Testis (tissue), 2 donors: ENCODE measurements at regions not wholly inside any gene's neighbourhood (a gene's known extent, or its start where the extent isn't known, plus 50 kb on each side); places are given as distances from the start of the nearest gene placed in this dataset.

Experiments used
- POLR2A ChIP-seq: fragments of 450-650 bp; IDR thresholded peaks from one replicate; pipeline ENCODE4 v1.6.1; 2017; ENCODE audit warnings: antibody characterized with exemption, mild to moderate bottlenecking, moderate library complexity
- TF ChIP-seq, protein P1 (sequence below), 3 experiments: fragments of 450-650 bp in 2 of 3; fragments of 200-600 bp in 1 of 3; sonication (generic) in 1 of 3; IDR thresholded peaks; one replicate each; pipeline ENCODE4 v1.5.1; 2016 to 2019; ENCODE audit warnings: antibody characterized with exemption in 3 of 3, mild to moderate bottlenecking in 2 of 3, moderate library complexity in 1 of 3

DNA sequence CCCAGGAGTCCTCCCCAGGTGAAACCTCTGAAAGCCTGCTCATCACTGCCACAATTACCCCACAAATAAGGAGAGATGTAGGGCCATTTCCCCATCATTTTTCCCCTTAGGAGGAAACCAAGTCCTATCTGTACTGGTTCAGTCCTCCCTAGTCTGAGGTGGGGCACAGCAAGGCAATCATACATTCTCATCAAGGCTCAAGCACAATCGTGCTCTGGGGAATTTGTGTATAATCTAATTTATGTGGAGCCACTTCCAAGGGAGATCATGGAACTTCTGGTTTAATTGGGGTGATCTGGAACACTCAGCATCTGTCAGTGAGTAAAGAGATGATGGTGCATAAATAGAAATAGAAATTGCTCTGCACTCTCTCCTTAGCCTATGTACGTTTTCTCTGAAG is 546.9 kb downstream of the IGSF11 start:
- TF ChIP-seq POLR2A, result no peak
- TF ChIP-seq, protein P1, sequence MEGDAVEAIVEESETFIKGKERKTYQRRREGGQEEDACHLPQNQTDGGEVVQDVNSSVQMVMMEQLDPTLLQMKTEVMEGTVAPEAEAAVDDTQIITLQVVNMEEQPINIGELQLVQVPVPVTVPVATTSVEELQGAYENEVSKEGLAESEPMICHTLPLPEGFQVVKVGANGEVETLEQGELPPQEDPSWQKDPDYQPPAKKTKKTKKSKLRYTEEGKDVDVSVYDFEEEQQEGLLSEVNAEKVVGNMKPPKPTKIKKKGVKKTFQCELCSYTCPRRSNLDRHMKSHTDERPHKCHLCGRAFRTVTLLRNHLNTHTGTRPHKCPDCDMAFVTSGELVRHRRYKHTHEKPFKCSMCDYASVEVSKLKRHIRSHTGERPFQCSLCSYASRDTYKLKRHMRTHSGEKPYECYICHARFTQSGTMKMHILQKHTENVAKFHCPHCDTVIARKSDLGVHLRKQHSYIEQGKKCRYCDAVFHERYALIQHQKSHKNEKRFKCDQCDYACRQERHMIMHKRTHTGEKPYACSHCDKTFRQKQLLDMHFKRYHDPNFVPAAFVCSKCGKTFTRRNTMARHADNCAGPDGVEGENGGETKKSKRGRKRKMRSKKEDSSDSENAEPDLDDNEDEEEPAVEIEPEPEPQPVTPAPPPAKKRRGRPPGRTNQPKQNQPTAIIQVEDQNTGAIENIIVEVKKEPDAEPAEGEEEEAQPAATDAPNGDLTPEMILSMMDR (IDR thresholded peaks at IDR 0.05), result no peak
